Glomerular endothelial cell (primary cell): ENCODE measurements at regions not wholly inside any gene's neighbourhood (a gene's known extent, or its start where the extent isn't known, plus 50 kb on each side); places are given as distances from the start of the nearest gene placed in this dataset.

Experiments
- DNase-seq: peaks from one replicate; pipeline ENCODE4 v3.0.0-alpha.2; 2011; ENCODE audit warnings: low read depth, low spot score; ENCODE audit errors: extremely low read depth

DNA sequence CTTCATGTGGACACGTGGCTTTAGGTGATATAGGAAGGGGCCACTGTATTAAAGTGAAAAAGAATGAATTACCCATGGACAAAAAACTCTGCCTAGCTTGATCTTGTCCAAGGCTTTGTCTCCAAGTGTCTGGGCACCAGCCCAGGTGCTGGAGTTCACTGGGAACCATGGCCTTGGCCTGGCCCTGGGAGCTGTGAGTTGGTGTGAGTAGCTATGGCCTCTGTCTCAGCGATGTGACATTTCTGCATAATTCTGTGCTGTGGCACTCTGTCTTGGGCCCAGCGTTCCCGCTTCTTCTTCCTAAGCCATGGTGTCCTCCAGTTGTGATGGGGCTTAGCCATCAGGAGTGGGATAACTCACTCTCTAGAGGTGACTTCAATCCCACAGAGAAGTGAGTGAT lies 119.0 kb upstream of the PPP2R2D start:
- DNase-seq: no peak

DNA sequence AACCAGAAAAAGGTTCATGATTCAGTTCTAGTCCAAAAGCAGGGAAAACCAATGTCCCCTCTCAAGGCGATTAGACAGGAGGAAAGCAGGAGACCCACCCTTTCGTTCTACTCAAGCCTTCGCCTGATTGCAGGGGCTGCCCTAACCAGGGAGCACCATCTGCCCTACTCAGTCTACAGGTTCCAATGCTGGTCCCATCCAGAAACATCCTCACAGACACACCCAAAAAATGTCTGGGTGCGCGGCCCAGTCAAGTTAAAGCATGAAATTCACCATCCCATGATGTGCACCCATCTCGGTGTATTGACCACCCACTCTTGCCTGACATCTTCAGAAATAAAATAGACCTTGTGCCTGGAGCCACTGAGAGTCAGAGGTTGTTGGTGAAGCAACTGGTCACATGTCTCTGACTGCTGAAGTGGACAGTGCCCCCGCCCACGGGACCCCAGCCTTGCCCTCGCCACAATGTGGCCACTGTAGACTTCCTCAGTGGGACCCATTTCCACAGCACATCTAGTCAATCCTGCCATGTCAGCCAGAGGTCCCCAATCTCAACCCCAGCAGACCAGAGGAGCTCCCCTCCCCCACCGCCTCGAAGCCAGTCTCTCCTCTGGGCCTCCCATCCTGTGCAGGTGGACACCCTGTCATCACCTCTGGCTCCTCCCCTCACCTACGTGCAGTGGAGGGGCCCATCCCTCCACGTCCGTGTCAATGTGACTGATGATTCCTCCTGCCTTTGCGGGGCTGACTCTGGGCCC lies 116.3 kb upstream of the PPP2R2D start:
- DNase-seq: no peak

DNA sequence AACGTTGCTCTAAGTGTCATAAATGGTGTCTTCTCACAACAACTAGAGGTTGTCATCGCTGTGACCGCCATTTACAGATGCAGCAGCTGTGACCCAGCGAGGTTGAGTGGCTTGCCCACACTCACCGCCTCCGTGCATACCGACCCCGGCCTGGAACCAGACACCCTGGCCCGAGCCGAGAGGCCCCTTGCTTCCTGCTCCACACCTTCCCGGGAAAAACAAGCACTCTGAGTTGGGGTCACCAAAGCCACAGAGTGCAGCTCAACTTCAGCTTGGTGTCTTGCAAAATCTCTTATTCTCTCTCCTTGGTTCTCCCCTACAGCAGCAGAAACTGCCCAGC lies 115.7 kb upstream of the PPP2R2D start:
- no peak for DNase-seq

DNA sequence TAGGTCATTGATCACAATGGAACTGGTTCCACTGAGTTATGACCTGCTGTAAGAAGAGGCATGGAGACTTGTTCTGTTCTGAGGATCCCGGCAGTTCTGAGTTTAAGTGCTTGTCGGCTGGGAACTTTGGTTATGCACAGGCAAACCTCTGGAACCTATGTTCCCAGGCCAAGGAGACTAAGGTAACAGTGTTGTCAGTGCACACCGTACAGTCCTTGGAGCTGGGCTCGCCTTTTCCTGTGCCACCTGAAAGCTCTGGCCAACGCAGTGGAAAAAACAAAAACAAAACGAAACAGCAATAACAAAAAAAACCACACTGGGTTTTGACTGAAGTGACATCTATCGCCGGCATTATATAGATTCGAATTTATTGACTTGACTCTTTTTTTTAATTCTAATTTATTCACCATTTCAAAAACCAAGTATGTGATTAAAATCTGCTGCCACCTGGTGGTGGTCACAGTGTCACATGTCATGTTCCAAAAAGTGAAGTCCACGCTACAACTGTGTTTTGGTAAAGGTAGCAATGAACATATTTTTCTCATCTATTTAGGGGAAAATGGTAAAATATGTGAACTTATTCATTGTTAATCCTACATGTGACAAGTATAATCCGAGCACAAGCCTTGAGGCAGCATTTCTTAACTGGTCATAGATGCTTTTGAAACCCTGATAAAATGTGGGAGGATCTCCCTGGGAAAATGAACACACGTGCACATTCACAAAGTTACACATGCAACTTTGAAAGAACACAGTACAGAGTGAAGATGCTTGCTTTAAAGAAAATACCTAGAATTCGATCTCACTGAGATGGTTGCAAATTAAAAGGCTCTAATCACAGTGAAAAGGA lies 113.8 kb upstream of the PPP2R2D start:
- peak; percentile 2 for DNase-seq

DNA sequence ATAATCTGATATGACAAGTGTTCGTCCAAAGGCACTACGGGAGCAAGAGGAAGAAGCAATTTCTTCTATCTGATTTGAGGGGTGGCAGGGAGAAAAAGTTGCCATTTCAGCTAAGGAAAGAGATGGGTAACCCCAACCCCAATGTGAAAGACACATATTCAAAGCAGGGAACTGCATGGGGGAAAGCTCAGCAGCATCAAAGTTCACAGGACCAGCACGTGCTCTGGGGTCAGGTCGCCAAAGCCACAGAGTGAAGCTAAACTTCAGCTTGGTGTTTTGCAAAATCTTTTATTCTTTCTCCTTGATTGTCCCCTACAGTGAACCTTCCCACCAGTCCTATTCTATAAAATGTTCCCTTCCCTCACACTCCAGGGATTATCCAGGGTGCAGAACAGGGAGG lies 112.8 kb upstream of the PPP2R2D start:
- DNase-seq: no peak

DNA sequence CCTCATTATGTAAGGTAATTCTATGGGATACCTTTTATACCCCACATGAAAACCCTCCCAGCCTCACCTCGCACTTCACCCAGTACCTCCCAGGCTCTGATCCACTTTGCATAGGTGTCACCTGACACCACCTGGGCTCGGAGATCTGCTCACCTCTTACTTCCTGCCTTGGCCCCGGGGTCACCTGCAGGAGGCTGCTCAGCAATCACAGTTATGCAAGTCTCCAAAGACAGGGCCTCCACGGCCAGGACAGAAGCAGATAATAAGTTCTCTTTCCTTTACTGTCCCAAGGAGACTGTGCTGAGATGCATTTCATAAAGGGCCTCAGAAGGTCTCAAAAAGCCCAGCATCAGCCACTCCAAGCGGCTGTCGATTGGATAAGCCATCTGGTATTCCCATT lies 112.4 kb upstream of the PPP2R2D start:
- no peak for DNase-seq

DNA sequence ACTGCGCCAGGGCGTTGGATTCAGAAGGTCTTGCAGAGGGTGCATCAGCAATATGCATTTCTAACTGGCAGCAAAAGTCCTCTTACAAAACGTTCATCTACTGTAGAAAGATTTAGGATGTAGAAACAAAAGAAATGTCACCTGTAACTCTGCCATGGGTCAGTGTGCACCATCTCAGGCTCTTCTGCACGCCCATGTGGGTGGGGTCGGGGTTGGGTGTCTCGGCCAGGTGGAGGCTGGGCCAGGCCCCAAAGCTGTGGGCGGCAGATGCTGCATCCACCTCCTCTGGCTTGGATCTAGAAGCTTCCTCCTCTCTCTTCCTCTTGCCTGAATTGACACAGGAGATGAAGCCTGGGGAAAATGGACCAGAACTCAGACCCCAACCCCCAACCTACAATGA lies 111.3 kb upstream of the PPP2R2D start:
- no peak for DNase-seq

DNA sequence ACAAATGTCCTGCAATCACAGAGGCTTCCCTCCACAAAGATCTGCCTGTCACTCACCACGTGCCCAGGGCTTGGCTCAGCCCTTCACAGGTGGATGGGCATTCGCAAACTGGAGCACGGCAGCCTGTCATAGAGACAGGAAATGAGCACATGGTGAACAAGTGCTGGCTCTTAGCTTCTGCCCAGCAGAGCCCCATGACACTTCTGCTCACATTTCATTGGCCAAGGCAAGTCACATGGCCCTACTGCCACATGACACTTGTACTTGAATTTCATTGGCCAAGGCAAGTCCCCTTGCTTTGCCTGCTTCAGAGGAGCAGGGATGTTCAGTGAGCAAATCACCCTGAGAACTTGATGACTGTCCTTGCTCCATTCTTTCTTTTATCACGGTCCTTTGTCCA lies 110.8 kb upstream of the PPP2R2D start:
- no peak for DNase-seq

DNA sequence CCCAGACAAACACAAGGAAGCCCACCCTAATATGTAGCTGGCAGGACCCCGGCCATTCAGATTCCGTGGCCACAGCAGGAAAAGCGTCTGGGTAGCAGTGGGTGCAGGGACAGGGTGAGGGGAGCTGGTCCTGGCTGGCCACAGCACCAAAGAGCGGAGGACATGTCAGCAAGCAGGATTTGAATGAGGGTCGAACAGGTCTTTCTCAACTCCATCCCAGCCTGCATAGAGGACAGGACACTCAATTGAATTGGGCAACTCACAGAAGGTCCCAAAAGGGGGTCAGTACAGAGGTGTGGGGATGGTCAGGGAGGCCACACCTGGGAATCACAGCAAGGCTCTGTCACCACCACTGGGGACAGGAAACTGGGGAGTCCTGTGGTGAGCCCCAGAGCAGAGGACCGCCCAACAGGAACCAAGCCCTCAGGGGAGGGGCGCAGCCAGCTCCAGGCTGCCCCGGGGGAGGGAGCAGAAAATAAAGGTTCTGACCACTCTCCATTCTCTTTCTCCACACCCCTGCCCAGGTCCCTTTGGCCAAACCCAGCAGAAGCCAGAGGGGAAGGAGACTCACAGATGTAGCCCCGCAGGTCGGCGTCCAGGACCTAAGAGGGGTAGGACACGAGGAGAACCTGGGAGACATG lies 108.7 kb upstream of the PPP2R2D start:
- DNase-seq: no peak

DNA sequence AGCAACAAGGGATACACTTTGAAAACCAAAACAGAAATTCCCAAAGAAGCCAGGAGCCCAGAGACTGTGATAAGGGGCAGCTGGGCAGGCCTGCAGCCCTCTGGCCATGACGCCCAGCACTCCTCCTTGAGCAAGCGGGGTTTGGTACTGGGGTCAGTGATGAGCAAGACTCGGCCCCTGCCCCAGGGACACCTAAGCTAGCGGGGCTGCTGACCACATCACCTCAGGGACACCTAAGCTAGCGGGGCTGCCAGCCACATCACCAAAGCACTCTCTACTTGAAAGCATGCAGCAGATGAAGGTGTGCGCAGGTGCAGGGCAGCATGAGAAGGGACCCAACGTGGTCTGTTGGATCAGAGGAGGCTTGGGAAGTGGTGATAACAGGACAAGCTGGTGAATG lies 108.0 kb upstream of the PPP2R2D start:
- DNase-seq: no peak

DNA sequence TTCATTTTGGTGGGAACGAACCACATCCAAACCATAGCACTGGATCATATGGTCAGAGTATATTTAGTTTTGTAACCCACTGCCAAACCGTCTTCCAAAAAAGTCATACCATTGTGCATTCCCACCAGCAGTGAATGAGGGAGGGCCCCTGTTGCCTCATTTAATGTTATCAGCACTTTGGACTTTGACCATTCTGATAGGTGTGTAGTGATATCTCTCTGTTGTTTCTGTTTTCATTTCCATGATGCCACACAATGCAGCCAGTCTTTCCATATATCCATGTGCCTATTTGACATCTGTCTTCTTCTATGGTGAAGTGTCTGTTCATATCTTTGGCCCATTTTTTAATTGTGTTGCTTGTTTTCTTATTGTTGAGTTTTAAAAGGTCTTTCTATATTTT lies 105.0 kb upstream of the PPP2R2D start:
- DNase-seq: no peak

DNA sequence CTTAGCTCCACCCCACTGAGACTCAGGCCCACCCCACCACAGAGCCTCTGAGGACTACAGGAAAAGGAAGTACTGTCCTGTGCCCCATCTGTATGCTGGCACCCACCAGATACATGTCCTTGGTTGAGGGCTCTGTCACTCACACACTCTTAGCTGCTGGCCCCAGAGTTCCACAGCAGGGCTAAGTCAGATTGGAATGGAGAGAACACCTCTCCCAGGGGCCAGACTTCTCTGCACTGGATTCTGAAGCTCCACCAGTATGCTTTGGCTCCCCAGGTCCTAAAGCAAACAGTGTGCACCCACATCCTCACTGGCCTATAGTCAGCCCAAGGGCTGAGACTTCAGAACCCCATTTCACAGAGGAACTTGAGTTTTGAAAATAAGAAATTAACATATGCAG lies 103.2 kb upstream of the PPP2R2D start:
- DNase-seq: no peak

DNA sequence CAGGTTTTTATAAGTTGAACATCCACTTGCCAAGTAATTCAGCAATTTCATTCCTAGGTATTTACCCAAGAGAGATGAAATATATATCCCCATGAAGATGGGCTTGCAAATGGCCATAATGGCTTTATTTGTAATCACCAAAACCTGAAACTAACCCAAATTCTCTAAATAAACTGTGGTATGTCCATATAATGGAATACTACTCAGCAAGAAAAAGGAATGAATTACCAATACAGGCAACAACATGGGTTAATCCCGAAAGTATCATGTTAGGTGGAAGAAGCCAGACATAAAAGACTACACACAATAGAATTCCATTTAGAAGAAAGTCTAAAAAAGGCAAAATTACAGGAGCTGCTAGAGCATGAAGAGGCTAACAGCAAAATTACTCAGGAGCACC lies 101.4 kb upstream of the PPP2R2D start:
- DNase-seq: no peak

DNA sequence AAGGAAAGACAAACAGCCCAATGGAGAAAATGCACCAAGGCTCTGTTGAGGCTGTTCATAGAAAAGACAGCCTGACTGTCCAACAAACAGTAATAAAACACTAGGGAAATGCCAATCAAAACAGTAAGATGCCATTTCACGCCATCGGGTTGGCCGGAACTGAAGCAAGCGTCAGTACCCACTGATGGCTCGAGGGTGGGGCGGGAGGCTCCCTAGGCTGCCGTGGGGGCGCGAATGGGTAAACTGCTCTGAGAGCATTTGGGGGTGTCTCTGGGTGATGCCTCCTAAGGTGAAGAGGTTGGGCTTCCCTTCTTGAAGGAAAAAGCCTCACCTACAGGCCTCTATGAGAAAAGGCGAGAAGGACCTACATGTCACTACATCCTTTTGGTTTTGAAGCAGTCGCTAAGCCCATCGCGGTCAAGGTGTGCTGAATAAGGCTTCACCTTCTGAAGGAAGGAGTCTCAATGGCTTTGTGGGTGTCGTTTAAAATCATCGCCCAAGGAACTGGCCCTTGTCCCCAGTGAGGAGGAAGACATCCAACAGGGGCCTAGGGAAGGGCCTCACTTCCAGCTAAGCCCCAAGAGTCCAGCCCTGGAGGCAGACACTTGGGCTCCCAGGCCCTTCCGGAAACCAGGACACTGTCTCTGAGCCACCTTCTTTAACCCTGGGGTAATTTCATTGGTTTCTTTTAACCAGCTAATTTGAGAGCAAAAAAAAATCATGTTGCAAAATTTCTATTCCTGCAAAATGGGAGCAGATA lies 98.5 kb upstream of the PPP2R2D start:
- no peak for DNase-seq

DNA sequence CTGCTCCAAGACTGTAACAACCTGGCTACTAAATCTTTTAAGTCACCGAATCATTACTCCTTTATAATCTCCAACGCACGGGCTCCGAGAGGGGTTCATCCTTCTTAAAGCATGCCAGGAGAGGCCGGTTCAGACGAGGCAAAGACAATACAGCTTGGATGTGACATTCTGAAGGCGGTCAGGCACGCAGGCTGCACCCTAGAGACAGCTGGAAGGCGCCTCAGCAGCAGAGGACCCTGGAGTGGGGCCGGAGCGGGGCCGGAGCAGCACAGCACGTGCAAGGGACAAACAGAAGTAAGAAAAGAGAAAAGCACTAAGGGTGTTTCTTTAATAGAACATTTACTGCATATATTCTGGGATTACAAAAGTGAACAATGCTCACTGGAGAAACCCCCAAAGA lies 97.8 kb upstream of the PPP2R2D start:
- DNase-seq: no peak

DNA sequence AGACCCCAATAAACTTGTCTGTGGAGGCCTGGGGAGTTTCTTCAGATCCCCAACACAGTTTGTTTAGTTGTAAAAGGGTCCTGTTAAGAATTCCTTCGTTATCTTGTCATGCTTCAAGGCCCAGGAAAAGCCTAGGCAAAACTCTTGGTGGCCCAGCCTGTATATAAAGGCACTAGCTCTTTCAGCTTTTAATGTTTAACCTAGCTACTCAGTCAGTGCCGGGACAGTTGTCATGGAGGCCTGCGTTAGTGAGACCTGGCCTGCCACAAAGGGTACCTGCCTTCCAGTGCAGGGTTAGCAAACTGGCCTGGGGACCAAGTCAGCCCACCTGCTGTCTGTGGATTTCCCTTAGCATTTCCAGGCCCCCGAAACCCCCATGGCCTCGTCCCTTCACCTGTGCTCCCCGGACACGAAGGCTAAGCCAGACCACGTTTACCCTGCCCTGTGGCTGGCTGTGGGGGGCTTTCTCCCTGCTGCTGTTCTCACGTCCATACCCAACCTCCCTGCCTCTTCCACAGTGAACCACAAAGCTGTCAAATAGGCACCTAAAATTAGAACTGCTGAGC lies 96.9 kb upstream of the PPP2R2D start:
- DNase-seq: no peak

DNA sequence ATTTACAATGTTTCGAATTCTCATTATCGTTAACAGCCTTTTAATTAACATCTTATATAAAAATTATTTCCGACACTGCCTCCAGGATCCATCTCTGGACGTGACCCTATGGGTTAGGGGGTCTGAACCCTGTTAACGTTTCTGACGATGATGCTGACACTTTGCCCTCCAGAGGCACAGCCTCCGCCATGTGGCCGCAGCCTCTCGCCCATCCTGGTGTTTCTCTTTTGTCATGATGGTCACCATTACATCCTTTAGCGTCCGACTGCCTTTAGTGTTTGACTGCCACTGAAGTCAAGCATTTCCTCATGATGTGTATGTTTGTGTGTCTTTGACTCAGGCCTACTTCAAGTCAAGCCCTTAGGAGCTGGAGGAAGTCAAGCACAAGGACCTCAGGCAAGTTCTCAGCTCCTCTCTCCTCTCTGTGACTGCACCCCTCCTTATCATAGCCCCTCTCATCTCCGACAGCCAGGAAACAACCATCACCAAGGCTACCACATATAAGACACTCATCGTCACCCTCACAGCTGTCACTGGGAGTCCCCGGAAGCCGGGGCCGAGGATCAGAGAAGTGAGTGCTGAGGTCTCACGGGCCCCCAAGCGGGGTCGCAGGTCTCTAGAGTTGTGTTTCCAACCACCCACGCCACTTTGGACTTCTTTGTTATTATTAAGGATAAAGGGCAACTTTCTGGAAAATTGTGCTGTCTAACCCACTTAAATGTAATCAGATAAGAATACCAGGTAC lies 96.1 kb upstream of the PPP2R2D start:
- no peak for DNase-seq

DNA sequence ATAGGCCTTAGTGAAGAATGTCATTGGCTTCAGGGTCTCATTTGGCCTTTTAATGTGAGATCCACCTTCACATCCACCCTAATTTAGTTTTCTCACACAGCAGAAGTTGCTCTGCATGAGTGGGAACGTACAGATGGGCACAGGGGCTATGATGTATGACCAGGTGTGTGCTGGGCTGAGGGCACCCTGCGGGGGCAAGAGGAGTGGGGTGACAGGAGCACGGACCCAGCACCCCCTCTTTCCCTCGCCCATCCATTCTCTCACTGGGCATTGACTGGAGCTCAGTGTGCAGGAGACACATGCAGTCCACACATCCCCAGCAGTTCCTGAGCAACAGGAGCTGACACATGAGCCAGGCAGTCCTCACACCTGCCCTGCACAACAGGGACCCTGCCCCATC lies 95.1 kb upstream of the PPP2R2D start:
- no peak for DNase-seq

DNA sequence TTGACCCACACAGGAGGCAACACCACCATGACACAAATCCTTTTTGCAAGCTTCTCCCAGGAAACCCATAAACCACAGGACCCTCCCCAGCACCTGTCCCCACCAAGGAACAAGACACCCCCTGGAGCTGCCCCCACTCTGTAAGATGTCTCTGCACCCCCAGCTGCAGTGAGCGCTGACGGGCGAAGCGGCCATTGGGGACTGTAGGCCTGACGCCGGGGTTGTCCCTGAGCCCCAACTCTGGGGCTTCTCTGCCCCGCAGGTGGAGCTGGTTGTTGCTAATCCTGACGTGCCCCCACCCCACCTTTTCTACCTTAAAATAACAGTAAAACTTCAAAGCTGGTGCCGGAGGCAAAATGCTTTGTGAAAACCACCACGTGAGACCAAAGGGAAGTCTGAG lies 94.7 kb upstream of the PPP2R2D start:
- no peak for DNase-seq

DNA sequence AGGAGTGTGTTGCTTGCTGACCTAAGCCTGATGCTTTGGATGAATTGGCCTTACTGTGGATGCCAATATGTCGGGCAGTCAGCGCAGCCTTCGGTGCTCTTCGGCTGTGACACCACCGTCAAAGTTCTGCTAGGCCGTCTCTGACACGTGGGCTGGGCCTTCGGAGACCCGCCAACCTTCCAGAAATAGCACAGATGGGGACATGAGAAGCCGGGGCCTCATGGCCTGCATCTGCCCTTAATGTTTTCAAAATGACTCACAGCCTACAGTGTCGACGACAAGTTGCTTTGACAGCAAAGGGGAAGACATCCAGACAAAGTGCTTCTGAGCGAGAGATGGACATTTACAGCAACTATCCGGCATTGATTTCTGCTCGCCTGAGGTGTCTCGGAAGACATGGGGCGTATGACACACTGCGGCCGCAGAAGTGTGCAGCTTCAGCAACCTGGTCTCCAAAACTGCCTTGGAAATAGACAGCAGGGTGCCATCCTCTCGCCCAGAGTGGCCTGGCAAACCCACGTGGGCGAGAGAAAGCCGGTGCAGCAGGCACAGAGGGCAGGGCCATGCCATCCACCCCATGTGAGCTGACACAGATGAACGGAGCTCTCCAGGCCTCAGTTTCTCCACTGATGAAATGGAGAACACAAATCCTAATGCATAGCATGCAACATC lies 94.0 kb upstream of the PPP2R2D start:
- no peak for DNase-seq
